Kidney (tissue), 13 donors: ENCODE measurements at regions not wholly inside any gene's neighbourhood (a gene's known extent, or its start where the extent isn't known, plus 50 kb on each side); places are given as distances from the start of the nearest gene placed in this dataset.

Experiments
- DNase-seq, 5 donors: peaks; one replicate each; pipeline ENCODE4 v3.0.0-alpha.2; 2013 to 2020
- FAIRE-seq: peaks from 2 replicates; lab custom pipeline; 2012; peaks lifted over from hg19 to GRCh38; lab: Jason Lieb, UNC
- H3K27ac ChIP-seq, 2 donors: one replicate each; pipeline ENCODE4 v1.7.0; 2013; ENCODE audit warnings: low read depth in 2 of 2, low read length in 2 of 2, inconsistent platforms in 1 of 2
- H3K27me3 ChIP-seq: one replicate; pipeline ENCODE4 v1.7.1; 2013; ENCODE audit warnings: low read length, inconsistent platforms; ENCODE audit not compliant: control insufficient read depth, insufficient read depth
- H3K36me3 ChIP-seq, 3 donors: one replicate each; pipeline versions ENCODE4 v1.7.0 to v1.7.1; 2013; ENCODE audit warnings: low read length in 3 of 3, control low read depth in 1 of 3, inconsistent platforms in 1 of 3; ENCODE audit not compliant: insufficient read depth in 3 of 3, control insufficient read depth in 2 of 3
- H3K4me1 ChIP-seq, 3 donors: one replicate each; pipeline versions ENCODE4 v1.7.0 to v1.7.1; 2013; ENCODE audit warnings: low read length in 3 of 3, inconsistent platforms in 1 of 3, low read depth in 1 of 3; ENCODE audit not compliant: control insufficient read depth in 2 of 3, insufficient read depth in 2 of 3
- H3K4me3 ChIP-seq, 3 donors: one replicate each; pipeline versions ENCODE4 v1.7.0 to v1.8.1; 2013; ENCODE audit warnings: low read length in 3 of 3, control low read depth in 1 of 3, inconsistent platforms in 1 of 3
- H3K9ac ChIP-seq, 3 donors: one replicate each; pipeline versions ENCODE4 v1.7.0 to v1.7.1; 2013; ENCODE audit warnings: low read length in 3 of 3, control low read depth in 1 of 3, inconsistent platforms in 1 of 3
- H3K9me3 ChIP-seq, 3 donors: one replicate each; pipeline versions ENCODE4 v1.7.0 to v1.7.1; 2013; ENCODE audit warnings: low read length in 3 of 3, control low read depth in 1 of 3, inconsistent platforms in 1 of 3; ENCODE audit not compliant: control insufficient read depth in 2 of 3, insufficient read depth in 1 of 3
- CTCF ChIP-seq: IDR thresholded peaks from 3 replicates; pipeline ENCODE4 v1.5.1; 2012; ENCODE audit warnings: mild to moderate bottlenecking, moderate library complexity, borderline replicate concordance; ENCODE audit not compliant: insufficient read depth; ENCODE audit errors: extremely low read depth
- intact Hi-C: fragments of 100-400 bp; cut with DNase I; formaldehyde crosslinking; loops from one replicate; pipeline ENCODE4 v1.11.1; 2022
- donor health status: control.
- donor health status: control.
- donor health status: control.
- donor health status: control.
- donor health status: control.
- donor health status: DM: yes; HTN: yes; CAD: no.
- donor health status: Normal renal cell carcinoma (clear cell type).

- no peak overlapping the region for H3K4me3 ChIP-seq
- H3K27me3 ChIP-seq: no peaks in the 10 kb centered on the region
- intact Hi-C loops: no loop called here
- TF ChIP-seq CTCF: no peak
- no peaks in the 10 kb centered on the region for H3K9me3 ChIP-seq
- DNase-seq (no peak), FAIRE-seq (no peak)
- H3K36me3 ChIP-seq: no peaks in the 10 kb centered on the region
- no peak overlapping the region for H3K9ac ChIP-seq
- no peak overlapping the region for H3K27ac ChIP-seq
- H3K4me1 ChIP-seq: no peaks in the 10 kb centered on the region
These were observed 190.7 kb downstream of the ZIC4 start for GRCh38 chr3:147215660-147216059.

- H3K36me3 ChIP-seq: no peaks in the 10 kb centered on the region
- no peaks in the 10 kb centered on the region for H3K27me3 ChIP-seq
- no peak for TF ChIP-seq CTCF
- no peak overlapping the region for H3K27ac ChIP-seq
- no peaks in the 10 kb centered on the region for H3K9me3 ChIP-seq
- no peak overlapping the region for H3K9ac ChIP-seq
- H3K4me1 ChIP-seq: no peaks in the 10 kb centered on the region
- no peak for DNase-seq
- FAIRE-seq: no peak
- intact Hi-C loops: no loop called here
- H3K4me3 ChIP-seq: no peak overlapping the region
These were observed 192.7 kb downstream of the ZIC4 start for GRCh38 chr3:147213633-147214032.

DNA sequence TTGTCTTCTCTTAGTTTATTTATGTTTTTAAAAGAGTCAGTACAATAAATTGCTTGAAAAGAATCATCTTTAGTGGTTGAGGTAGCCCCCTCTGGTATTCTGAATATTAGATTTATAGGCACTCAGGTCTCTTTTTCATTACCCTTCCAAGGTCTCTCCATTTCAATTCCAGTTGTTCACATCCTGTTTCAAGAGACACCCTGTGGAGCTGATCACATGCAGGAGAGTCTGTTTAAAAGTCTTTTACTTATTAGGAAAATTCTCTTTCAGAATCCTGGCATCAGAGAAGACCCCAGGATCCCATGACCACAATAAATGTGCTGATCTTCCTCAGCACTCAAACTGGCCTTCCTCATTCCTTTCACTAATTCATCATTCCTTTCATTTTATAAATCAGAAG, 195.7 kb downstream of the ZIC4 start:
- H3K9me3 ChIP-seq: no peaks in the 10 kb centered on the region
- H3K9ac ChIP-seq: no peak overlapping the region
- no peaks in the 10 kb centered on the region for H3K27me3 ChIP-seq
- DNase-seq: no peak
- intact Hi-C loops: no loop called here
- no peaks in the 10 kb centered on the region for H3K36me3 ChIP-seq
- H3K4me3 ChIP-seq: no peak overlapping the region
- FAIRE-seq: no peak
- H3K4me1 ChIP-seq: no peaks in the 10 kb centered on the region
- no peak overlapping the region for H3K27ac ChIP-seq
- no peak for TF ChIP-seq CTCF

DNA sequence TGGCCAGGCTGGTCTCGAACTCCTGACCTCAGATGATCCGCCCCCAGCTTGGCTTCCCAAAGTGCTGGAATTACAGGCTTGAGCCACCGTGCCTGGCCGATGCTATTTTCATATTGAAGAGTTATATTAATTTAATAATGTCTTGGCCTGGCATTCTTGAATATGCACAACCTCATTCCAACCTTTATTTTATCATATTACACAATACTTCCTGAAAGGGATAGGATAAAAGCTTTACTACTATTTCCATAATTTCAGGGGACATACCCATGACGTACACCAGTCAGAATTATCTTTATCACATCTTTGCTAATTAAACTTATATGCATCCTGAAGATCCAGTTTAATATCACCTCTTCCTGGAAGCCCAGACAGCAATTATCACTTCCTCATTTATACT, 205.3 kb downstream of the ZIC4 start:
- no peak for TF ChIP-seq CTCF
- intact Hi-C loops: no loop called here

More for the DNA sequence above, 205.3 kb downstream of the ZIC4 start:
- Histone ChIP-seq H3K4me1 (no peaks in the 10 kb centered on the region), H3K27me3 (no peaks in the 10 kb centered on the region), H3K27ac (no peak overlapping the region), H3K4me3 (no peak overlapping the region), H3K9ac (no peak overlapping the region), H3K36me3 (no peaks in the 10 kb centered on the region), H3K9me3 (no peaks in the 10 kb centered on the region)
- peak in 1 of 5 donors; percentile 15 for DNase-seq
- no peak for FAIRE-seq
